ENCODE measurements at regions not wholly inside any gene's neighbourhood (a gene's known extent, or its start where the extent isn't known, plus 50 kb on each side); places are given as distances from the start of the nearest gene placed in this dataset.
"Not testable (repeated sequence)": the region's sequence is repeated elsewhere in the genome, so short reads cannot be mapped to it uniquely, and the experiment has no call there.

GRCh38 chr16:60481591-60481990 lies 1554.6 kb downstream of the CDH8 start:
- no peak for DNase-seq

- DNase-seq: no peak
Measured at GRCh38 chr16:60478810-60479209, 1557.4 kb downstream of the CDH8 start.

- DNase-seq: no peak
Measured at GRCh38 chr16:60463986-60464385, 1572.3 kb downstream of the CDH8 start.

GRCh38 chr16:60459463-60459862 lies 1576.8 kb downstream of the CDH8 start:
- DNase-seq: no peak

- no peak for DNase-seq
Measured at GRCh38 chr16:60458255-60458654, 1578.0 kb downstream of the CDH8 start.

- DNase-seq: no peak
Measured at GRCh38 chr16:60452646-60453045, 1583.6 kb downstream of the CDH8 start.

GRCh38 chr16:60438894-60439293 lies 1597.3 kb downstream of the CDH8 start:
- no peak for DNase-seq

GRCh38 chr16:60432472-60432871 lies 1603.8 kb downstream of the CDH8 start:
- DNase-seq: no peak

- no peak for DNase-seq
Measured at GRCh38 chr16:60419859-60420258, 1616.4 kb downstream of the CDH8 start.

- no peak for DNase-seq
Measured at GRCh38 chr16:60414613-60415012, 1621.6 kb downstream of the CDH8 start.

GRCh38 chr16:60413969-60414368 lies 1622.3 kb downstream of the CDH8 start:
- no peak for DNase-seq

- no peak for DNase-seq
Measured at GRCh38 chr16:60407606-60408005, 1628.6 kb downstream of the CDH8 start.

GRCh38 chr16:60407034-60407433 lies 1629.2 kb downstream of the CDH8 start:
- DNase-seq: no peak

GRCh38 chr16:60405286-60405685 lies 1631.0 kb downstream of the CDH8 start:
- no peak for DNase-seq

GRCh38 chr16:60404401-60404800 lies 1631.8 kb downstream of the CDH8 start:
- no peak for DNase-seq

- not testable (repeated sequence) for DNase-seq
Measured at GRCh38 chr16:60402941-60403340, 1633.3 kb downstream of the CDH8 start.

- no peak for DNase-seq
Measured at GRCh38 chr16:60392380-60392779, 1643.9 kb downstream of the CDH8 start.

- no peak for DNase-seq
Measured at GRCh38 chr16:60371591-60371990, 1637.5 kb upstream of the GOT2 start.

- no peak for DNase-seq
Measured at GRCh38 chr16:60367739-60368138, 1633.6 kb upstream of the GOT2 start.

GRCh38 chr16:60363566-60363965 lies 1629.5 kb upstream of the GOT2 start:
- no peak for DNase-seq

- not testable (repeated sequence) for DNase-seq
Measured at GRCh38 chr16:60359866-60360265, 1625.8 kb upstream of the GOT2 start.

GRCh38 chr16:60359412-60359811 lies 1625.3 kb upstream of the GOT2 start:
- not testable (repeated sequence) for DNase-seq

- not testable (repeated sequence) for DNase-seq
Measured at GRCh38 chr16:60357876-60358522, 1623.9 kb upstream of the GOT2 start.

GRCh38 chr16:60346256-60346655 lies 1612.1 kb upstream of the GOT2 start:
- DNase-seq: no peak

GRCh38 chr16:60337671-60338070 lies 1603.6 kb upstream of the GOT2 start:
- no peak for DNase-seq
